ENCODE measurements at regions not wholly inside any gene's neighbourhood (a gene's known extent, or its start where the extent isn't known, plus 50 kb on each side); places are given as distances from the start of the nearest gene placed in this dataset.
"Not testable (repeated sequence)": the region's sequence is repeated elsewhere in the genome, so short reads cannot be mapped to it uniquely, and the experiment has no call there.

GRCh38 chr22:25458631-25459030, 105.8 kb upstream of the GRK3 start:
- not testable (repeated sequence) for TF ChIP-seq ZNF274 (IDR thresholded peaks at IDR 0.05; ENCODE audit: low read depth, low read length); YY1 (IDR thresholded peaks at IDR 0.05; ENCODE audit: insufficient read depth, insufficient read length)

Data from NT2/D1 (cell line).